NT2/D1 (cell line): ENCODE measurements at regions not wholly inside any gene's neighbourhood (a gene's known extent, or its start where the extent isn't known, plus 50 kb on each side); places are given as distances from the start of the nearest gene placed in this dataset.

Experiments
- YY1 ChIP-seq: IDR thresholded peaks from 2 replicates; pipeline ENCODE4 v1.6.1; 2011; ENCODE audit not compliant: insufficient read length, insufficient read depth
- ZNF274 ChIP-seq: IDR thresholded peaks from 2 replicates; pipeline ENCODE4 v1.6.1; 2011; ENCODE audit warnings: mild to moderate bottlenecking, low read depth, low read length

DNA sequence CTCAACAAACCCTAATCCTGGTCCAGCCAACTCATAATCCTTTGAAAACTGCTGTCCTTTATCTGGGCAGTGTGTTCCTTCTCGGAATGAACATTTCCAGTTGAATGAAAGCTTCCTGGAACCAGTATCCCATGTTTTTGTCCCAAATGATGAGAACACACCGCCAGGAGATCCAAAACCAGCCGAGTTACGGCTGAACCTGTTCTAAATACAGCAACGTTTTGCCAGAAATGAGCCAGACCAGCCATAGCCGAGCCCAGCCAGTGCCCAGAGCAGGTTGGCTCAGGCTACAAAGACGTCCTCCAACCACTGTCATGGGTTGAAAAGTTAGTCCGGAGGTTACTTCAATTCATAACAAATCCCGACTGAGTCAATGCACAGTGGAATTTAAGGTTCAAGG is 67.6 kb upstream of the FOXF1 start:
- TF ChIP-seq YY1 (no peak), ZNF274 (no peak)
